HCT116 (cell line): ENCODE measurements at regions not wholly inside any gene's neighbourhood (a gene's known extent, or its start where the extent isn't known, plus 50 kb on each side); places are given as distances from the start of the nearest gene placed in this dataset.

ENCODE experiments used
- CEBPB ChIP-seq: IDR thresholded peaks from 2 replicates; pipeline ENCODE4 v1.6.1; 2012; ENCODE audit warnings: low read depth
- ELF1 ChIP-seq: IDR thresholded peaks from 2 replicates; pipeline ENCODE4 v1.6.1; 2012; ENCODE audit warnings: low read depth, borderline replicate concordance
- EZH2 ChIP-seq: fragments of 200-600 bp; sonication (generic); IDR thresholded peaks from 2 replicates; pipeline ENCODE4 v1.6.1; 2017; ENCODE audit warnings: antibody characterized with exemption, mixed run types
- EZH2phosphoT487 ChIP-seq: fragments of 200-600 bp; IDR thresholded peaks from 2 replicates; pipeline ENCODE4 v1.6.1; 2018; ENCODE audit warnings: antibody characterized with exemption, borderline replicate concordance
- POLR2A ChIP-seq: IDR thresholded peaks from 2 replicates; pipeline ENCODE4 v1.7.0; 2011; ENCODE audit warnings: borderline replicate concordance; ENCODE audit not compliant: insufficient read depth, insufficient read length; ENCODE audit errors: extremely low read depth
- POLR2AphosphoS5 ChIP-seq: IDR thresholded peaks from 2 replicates; pipeline ENCODE4 v1.6.1; 2011; ENCODE audit warnings: mild to moderate bottlenecking, low read depth, low read length, moderate library complexity
- SP1 ChIP-seq: IDR thresholded peaks from 2 replicates; pipeline ENCODE4 v1.6.1; 2012; ENCODE audit warnings: low read depth
- ZFX ChIP-seq: fragments of 450-650 bp; IDR thresholded peaks from 2 replicates; pipeline ENCODE4 v1.6.1; 2017
- ZNF274 ChIP-seq: fragments of 200-500 bp; sonication (Bioruptor generic); IDR thresholded peaks from 2 replicates; pipeline ENCODE4 v1.6.1; 2014; ENCODE audit warnings: mild to moderate bottlenecking, low read depth, low read length, inconsistent platforms
- TF ChIP-seq, protein P1 (sequence below), 3 experiments: fragments of 200-600 bp in 1 of 3; sonication (generic) in 1 of 3; IDR thresholded peaks in 2 of 3; conservative IDR thresholded peaks in 1 of 3; 2 replicates each; pipeline ENCODE4 v1.5.1; 2012 to 2017; ENCODE audit warnings: low read depth in 2 of 3, low read length in 2 of 3, antibody characterized with exemption in 1 of 3, borderline replicate concordance in 1 of 3, control low read depth in 1 of 3, mild to moderate bottlenecking in 1 of 3, mixed read lengths in 1 of 3, mixed run types in 1 of 3, moderate library complexity in 1 of 3; ENCODE audit not compliant: insufficient read depth in 1 of 3
- TF ChIP-seq, protein P2 (sequence below): IDR thresholded peaks from 2 replicates; pipeline ENCODE4 v1.6.1; 2011; ENCODE audit warnings: mild to moderate bottlenecking, low read length, moderate library complexity; ENCODE audit not compliant: insufficient replicate concordance; ENCODE audit errors: extremely low read depth
- TF ChIP-seq, protein P3 (sequence below): IDR thresholded peaks from 2 replicates; pipeline ENCODE4 v1.6.1; 2012
- TF ChIP-seq, protein P4 (sequence below): IDR thresholded peaks from 2 replicates; pipeline ENCODE4 v1.6.1; 2012; ENCODE audit warnings: low read depth

DNA sequence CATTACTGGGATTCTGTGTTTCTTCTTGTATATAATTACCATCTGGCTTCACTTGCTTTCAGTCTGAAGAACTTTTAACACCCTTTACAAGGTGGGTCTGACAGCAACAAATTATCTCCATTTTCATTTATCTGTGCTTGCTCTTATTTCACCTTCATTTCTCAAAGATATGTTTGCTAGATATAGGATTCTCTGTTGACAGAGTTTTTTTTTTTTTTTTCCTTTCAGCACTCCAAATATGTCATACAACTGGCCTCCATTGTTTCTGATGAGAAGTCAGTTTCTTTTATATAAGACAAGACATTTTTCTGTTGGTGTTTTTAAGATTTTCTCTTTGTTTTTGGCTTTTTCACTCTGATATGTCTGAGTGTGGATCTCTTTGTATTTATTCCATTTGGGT, 59.3 kb upstream of the TACR1 start:
- TF ChIP-seq, protein P1, sequence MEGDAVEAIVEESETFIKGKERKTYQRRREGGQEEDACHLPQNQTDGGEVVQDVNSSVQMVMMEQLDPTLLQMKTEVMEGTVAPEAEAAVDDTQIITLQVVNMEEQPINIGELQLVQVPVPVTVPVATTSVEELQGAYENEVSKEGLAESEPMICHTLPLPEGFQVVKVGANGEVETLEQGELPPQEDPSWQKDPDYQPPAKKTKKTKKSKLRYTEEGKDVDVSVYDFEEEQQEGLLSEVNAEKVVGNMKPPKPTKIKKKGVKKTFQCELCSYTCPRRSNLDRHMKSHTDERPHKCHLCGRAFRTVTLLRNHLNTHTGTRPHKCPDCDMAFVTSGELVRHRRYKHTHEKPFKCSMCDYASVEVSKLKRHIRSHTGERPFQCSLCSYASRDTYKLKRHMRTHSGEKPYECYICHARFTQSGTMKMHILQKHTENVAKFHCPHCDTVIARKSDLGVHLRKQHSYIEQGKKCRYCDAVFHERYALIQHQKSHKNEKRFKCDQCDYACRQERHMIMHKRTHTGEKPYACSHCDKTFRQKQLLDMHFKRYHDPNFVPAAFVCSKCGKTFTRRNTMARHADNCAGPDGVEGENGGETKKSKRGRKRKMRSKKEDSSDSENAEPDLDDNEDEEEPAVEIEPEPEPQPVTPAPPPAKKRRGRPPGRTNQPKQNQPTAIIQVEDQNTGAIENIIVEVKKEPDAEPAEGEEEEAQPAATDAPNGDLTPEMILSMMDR (IDR thresholded peaks at IDR 0.05 in 2 of 3, conservative IDR thresholded peaks at IDR 0.05 in 1 of 3; ENCODE audit: borderline replicate concordance in 1 of 3, insufficient read depth in 1 of 3, low read depth in 2 of 3, low read length in 2 of 3), result no peak
- TF ChIP-seq POLR2A (no peak), CEBPB (no peak), POLR2AphosphoS5 (no peak), ZNF274 (no peak), EZH2 (no peak), ELF1 (no peak), SP1 (no peak), ZFX (no peak), EZH2phosphoT487 (no peak)
- TF ChIP-seq, protein P2, sequence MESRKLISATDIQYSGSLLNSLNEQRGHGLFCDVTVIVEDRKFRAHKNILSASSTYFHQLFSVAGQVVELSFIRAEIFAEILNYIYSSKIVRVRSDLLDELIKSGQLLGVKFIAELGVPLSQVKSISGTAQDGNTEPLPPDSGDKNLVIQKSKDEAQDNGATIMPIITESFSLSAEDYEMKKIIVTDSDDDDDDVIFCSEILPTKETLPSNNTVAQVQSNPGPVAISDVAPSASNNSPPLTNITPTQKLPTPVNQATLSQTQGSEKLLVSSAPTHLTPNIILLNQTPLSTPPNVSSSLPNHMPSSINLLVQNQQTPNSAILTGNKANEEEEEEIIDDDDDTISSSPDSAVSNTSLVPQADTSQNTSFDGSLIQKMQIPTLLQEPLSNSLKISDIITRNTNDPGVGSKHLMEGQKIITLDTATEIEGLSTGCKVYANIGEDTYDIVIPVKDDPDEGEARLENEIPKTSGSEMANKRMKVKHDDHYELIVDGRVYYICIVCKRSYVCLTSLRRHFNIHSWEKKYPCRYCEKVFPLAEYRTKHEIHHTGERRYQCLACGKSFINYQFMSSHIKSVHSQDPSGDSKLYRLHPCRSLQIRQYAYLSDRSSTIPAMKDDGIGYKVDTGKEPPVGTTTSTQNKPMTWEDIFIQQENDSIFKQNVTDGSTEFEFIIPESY, result no peak
- TF ChIP-seq, protein P3, sequence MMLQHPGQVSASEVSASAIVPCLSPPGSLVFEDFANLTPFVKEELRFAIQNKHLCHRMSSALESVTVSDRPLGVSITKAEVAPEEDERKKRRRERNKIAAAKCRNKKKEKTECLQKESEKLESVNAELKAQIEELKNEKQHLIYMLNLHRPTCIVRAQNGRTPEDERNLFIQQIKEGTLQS, result no peak
- TF ChIP-seq, protein P4, sequence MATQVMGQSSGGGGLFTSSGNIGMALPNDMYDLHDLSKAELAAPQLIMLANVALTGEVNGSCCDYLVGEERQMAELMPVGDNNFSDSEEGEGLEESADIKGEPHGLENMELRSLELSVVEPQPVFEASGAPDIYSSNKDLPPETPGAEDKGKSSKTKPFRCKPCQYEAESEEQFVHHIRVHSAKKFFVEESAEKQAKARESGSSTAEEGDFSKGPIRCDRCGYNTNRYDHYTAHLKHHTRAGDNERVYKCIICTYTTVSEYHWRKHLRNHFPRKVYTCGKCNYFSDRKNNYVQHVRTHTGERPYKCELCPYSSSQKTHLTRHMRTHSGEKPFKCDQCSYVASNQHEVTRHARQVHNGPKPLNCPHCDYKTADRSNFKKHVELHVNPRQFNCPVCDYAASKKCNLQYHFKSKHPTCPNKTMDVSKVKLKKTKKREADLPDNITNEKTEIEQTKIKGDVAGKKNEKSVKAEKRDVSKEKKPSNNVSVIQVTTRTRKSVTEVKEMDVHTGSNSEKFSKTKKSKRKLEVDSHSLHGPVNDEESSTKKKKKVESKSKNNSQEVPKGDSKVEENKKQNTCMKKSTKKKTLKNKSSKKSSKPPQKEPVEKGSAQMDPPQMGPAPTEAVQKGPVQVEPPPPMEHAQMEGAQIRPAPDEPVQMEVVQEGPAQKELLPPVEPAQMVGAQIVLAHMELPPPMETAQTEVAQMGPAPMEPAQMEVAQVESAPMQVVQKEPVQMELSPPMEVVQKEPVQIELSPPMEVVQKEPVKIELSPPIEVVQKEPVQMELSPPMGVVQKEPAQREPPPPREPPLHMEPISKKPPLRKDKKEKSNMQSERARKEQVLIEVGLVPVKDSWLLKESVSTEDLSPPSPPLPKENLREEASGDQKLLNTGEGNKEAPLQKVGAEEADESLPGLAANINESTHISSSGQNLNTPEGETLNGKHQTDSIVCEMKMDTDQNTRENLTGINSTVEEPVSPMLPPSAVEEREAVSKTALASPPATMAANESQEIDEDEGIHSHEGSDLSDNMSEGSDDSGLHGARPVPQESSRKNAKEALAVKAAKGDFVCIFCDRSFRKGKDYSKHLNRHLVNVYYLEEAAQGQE, result no peak
